ENCODE measurements at regions not wholly inside any gene's neighbourhood (a gene's known extent, or its start where the extent isn't known, plus 50 kb on each side); places are given as distances from the start of the nearest gene placed in this dataset.
"Not testable (repeated sequence)": the region's sequence is repeated elsewhere in the genome, so short reads cannot be mapped to it uniquely, and the experiment has no call there.

GRCh38 chr14:86363576-86363975 is 833.6 kb downstream of the FLRT2 start:
- DNase-seq (ENCODE audit: low spot score) = no peak

- DNase-seq (ENCODE audit: low spot score) = no peak
Observed at GRCh38 chr14:86363047-86363446, 833.1 kb downstream of the FLRT2 start.

GRCh38 chr14:86357876-86358275 is 827.9 kb downstream of the FLRT2 start:
- DNase-seq (ENCODE audit: low spot score) = no peak

- no peak for DNase-seq (ENCODE audit: low spot score)
Observed at GRCh38 chr14:86357119-86357518, 827.2 kb downstream of the FLRT2 start.

- DNase-seq (ENCODE audit: low spot score) = no peak
Observed at GRCh38 chr14:86346818-86347384, 817.0 kb downstream of the FLRT2 start.

GRCh38 chr14:86334355-86334754 is 804.4 kb downstream of the FLRT2 start:
- no peak for DNase-seq (ENCODE audit: low spot score)

GRCh38 chr14:86333493-86333892 is 803.5 kb downstream of the FLRT2 start:
- DNase-seq (ENCODE audit: low spot score) = no peak

- no peak for DNase-seq (ENCODE audit: low spot score)
Observed at GRCh38 chr14:86331341-86331740, 801.4 kb downstream of the FLRT2 start.

- DNase-seq (ENCODE audit: low spot score) = no peak
Observed at GRCh38 chr14:86321151-86321550, 791.2 kb downstream of the FLRT2 start.

GRCh38 chr14:86312154-86312665 is 782.3 kb downstream of the FLRT2 start:
- not testable (repeated sequence) for DNase-seq (ENCODE audit: low spot score)

GRCh38 chr14:86311151-86311550 is 781.2 kb downstream of the FLRT2 start:
- DNase-seq (ENCODE audit: low spot score) = no peak

- no peak for DNase-seq (ENCODE audit: low spot score)
Observed at GRCh38 chr14:86310611-86311010, 780.7 kb downstream of the FLRT2 start.

- no peak for DNase-seq (ENCODE audit: low spot score)
Observed at GRCh38 chr14:86310148-86310547, 780.2 kb downstream of the FLRT2 start.

- DNase-seq (ENCODE audit: low spot score) = no peak
Observed at GRCh38 chr14:86305058-86305457, 775.1 kb downstream of the FLRT2 start.

GRCh38 chr14:86299994-86300393 is 770.0 kb downstream of the FLRT2 start:
- no peak for DNase-seq (ENCODE audit: low spot score)

GRCh38 chr14:86296173-86296572 is 766.2 kb downstream of the FLRT2 start:
- DNase-seq (ENCODE audit: low spot score) = no peak

- no peak for DNase-seq (ENCODE audit: low spot score)
Observed at GRCh38 chr14:86288336-86288735, 758.4 kb downstream of the FLRT2 start.

- DNase-seq (ENCODE audit: low spot score) = no peak
Observed at GRCh38 chr14:86279405-86279804, 749.5 kb downstream of the FLRT2 start.

GRCh38 chr14:86257973-86258372 is 728.0 kb downstream of the FLRT2 start:
- DNase-seq (ENCODE audit: low spot score) = no peak

- no peak for DNase-seq (ENCODE audit: low spot score)
Observed at GRCh38 chr14:86243158-86243557, 713.2 kb downstream of the FLRT2 start.

GRCh38 chr14:86237733-86238132 is 707.8 kb downstream of the FLRT2 start:
- no peak for DNase-seq (ENCODE audit: low spot score)

- DNase-seq (ENCODE audit: low spot score) = no peak
Observed at GRCh38 chr14:86221755-86222154, 691.8 kb downstream of the FLRT2 start.

GRCh38 chr14:86221000-86221399 is 691.1 kb downstream of the FLRT2 start:
- DNase-seq (ENCODE audit: low spot score) = no peak

- no peak for DNase-seq (ENCODE audit: low spot score)
Observed at GRCh38 chr14:86217523-86217922, 687.6 kb downstream of the FLRT2 start.
